Colon (tissue), 2 donors: ENCODE measurements at regions not wholly inside any gene's neighbourhood (a gene's known extent, or its start where the extent isn't known, plus 50 kb on each side); places are given as distances from the start of the nearest gene placed in this dataset.

Source experiments
- FAIRE-seq: peaks from 2 replicates; lab custom pipeline; 2012; peaks lifted over from hg19 to GRCh38; lab: Jason Lieb, UNC
- donor health status: control.
- donor health status: control.

- FAIRE-seq: no peak
These were observed 793.7 kb upstream of the EEF2KMT start for GRCh38 chr16:5891296-5891695.

- no peak for FAIRE-seq
These were observed 787.9 kb upstream of the EEF2KMT start for GRCh38 chr16:5885521-5885920.

DNA sequence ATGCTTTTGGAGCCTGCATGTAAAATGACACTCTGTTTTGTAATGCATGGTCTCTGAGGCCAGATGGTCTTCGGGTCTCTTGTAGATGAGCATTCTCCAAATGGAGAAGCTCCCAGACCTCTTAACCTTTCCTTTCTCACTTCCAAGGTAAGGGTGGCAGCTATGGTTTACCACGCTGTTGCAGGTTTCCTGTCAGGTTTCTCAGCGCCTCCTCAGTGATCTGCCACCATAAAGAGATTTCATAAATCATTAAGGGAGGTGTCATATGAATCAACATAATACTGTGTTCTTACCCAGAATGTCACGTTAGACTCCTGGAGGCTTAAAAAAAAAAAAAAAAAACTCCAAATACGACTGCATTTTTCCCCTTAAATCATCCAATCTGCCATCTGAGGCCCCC is 787.4 kb upstream of the EEF2KMT start:
- no peak for FAIRE-seq

DNA sequence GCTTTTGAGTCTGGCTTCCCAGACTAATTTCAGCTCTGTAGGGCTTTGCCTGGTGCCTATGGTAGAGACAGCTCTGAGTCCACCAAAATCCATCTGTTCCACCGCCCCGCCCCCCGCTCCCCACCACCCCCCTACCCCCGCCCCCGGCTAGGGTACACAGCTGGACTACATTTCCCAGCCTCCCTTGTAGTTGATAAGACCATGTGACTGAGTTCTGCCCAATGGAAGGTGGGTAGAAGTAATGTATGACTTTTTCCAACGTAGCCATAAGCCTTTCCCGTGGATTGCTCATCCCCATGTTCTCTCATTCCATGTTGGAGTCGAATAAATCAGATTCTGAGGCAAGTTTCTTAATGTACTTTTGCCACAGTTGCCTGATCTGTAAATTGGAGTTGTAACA is 786.7 kb upstream of the EEF2KMT start:
- no peak for FAIRE-seq

- no peak for FAIRE-seq
These were observed 784.6 kb upstream of the EEF2KMT start for GRCh38 chr16:5882087-5882640.

GRCh38 chr16:5875416-5875815 is 777.8 kb upstream of the EEF2KMT start:
- no peak for FAIRE-seq

DNA sequence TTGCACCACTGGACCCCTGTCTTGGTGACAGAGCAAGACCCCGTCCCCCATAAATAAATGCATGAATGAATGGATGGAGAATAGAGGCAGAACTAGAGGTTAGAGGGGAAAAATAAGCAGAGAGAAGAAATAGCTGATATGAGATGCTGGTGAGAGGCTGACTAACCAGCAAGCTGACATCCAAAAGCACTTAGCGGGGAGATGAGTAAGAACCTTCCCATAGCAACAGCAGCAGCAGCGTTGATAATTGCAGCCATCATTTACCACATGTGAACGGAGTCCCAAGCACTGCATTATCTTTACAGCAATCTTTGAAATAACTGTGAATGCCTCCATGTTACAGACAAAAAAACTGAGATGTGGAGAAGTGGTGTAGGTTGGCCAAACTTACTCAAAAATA is 777.3 kb upstream of the EEF2KMT start:
- FAIRE-seq: no peak

DNA sequence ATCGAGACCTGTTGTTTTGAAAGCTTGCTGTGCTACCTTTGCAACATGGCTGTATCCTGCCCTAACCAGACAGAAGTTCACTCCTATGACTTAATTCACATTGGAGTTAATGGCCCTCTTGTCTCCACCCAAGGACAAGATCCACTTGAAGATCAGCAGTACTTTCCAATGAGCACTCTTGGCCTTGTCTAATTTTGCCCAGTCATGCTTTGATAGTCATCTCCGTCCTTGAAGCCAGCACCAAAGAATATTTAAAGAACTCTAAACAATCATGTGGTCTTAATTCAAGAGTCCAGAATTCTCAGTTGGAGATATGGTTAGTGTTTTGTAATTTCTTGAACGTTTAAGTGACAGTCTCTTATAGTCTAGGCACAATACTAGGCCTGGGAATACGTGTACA is 775.6 kb upstream of the EEF2KMT start:
- no peak for FAIRE-seq

DNA sequence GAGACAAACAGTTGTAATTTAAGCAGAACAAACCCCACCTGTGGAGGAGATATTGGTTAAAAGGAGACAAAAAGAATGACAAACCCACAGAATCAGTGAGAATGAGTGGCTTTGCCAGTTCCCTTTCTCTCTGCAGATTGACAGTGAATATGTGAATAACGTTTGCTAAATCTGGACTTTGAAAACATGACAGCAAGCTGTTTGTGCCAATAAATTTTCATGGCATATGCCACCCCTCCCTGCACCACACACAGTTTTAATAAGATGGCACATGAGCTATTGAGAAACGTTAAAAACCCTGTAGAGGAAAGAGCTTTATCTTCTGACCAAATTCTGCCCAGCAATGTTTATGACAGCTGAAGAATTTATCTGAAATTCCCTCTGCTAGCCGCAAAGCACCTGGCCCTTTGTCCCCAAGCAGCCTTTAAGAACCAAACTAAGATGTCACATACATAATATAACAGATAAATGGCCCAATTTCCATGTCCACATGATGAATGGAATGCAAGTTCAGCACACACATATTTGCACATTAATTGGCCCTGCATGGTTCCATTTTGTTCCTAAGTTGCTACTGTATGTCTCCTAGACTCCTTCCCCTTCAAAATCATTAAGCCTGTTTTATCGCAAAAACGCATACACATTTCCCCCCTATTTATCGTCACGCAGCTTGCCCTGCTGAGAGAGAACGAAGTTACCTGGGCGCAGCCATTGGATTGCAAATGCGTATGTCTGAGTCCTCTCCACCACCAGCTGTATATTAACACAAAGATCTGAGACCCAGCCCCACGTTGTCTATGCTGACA is 773.5 kb upstream of the EEF2KMT start:
- no peak for FAIRE-seq

- no peak for FAIRE-seq
These were observed 769.7 kb upstream of the EEF2KMT start for GRCh38 chr16:5867250-5867649.

- no peak for FAIRE-seq
These were observed 767.6 kb upstream of the EEF2KMT start for GRCh38 chr16:5865236-5865635.

DNA sequence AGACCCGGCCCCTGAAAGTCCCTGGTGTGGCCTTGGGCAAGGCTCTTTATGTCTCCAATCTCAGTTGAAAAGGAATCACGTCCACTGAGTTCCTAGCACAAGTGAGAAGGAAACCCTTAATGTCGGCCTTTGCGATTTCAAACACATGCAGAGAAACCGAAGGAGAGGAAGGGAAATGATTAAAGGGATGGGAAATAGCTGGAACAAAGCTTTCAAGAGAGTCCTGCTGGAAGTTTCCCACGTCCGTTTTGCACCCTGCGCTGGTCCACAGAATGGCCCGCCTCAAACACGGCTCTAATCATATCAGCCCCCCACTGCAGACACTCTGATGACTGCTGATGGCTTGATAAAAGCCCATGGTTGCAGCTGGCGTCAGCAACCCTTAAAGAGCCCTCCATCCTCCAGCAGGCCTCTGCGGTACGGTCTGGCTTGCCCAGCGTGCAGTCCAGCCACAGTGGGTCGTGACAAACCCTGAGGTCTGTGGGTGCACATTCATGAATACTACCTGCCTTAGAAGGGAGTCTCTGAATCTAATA is 765.5 kb upstream of the EEF2KMT start:
- FAIRE-seq: no peak

- no peak for FAIRE-seq
These were observed 764.7 kb upstream of the EEF2KMT start for GRCh38 chr16:5862103-5862840.

DNA sequence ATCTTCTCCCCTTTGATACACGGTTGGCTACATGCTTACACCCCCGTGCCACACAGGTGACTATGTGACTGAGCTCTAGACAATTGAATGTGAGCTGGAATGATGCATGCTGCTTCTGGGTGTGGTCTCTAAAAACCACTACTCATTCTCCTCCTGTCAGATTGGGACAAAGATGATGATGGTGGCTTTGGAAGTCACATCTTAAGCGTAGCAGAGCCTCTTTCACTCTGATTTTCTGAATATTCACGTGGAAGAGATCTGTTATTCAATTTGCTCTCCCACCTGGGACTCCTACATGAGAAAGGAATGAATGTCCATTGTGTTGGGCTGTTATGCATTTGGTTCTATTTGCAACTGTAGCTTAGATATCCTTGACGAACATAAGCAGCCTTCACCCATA is 763.6 kb upstream of the EEF2KMT start:
- FAIRE-seq: no peak

- FAIRE-seq: no peak
These were observed 760.6 kb upstream of the EEF2KMT start for GRCh38 chr16:5858180-5858579.

GRCh38 chr16:5854027-5854426 is 756.4 kb upstream of the EEF2KMT start:
- FAIRE-seq: no peak

DNA sequence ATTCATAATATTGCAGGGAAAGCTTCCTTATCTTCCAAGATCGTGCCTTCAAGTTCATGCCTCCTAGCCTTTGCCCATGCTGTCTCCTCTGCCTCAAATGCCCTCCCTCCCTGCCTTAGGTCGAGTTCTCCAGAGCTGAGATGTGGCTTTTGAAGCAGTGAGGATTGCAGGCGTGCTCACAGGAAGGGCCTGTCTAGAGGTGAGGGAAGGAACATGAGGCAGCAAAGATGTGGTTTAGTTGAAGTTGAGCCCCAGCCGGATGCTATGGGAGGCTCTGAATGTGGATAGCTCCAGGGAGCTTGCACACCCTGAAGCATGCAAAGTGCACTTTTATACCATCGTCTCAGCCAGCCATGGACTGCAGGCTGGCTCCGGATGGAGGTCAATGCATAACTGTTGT is 754.6 kb upstream of the EEF2KMT start:
- no peak for FAIRE-seq

DNA sequence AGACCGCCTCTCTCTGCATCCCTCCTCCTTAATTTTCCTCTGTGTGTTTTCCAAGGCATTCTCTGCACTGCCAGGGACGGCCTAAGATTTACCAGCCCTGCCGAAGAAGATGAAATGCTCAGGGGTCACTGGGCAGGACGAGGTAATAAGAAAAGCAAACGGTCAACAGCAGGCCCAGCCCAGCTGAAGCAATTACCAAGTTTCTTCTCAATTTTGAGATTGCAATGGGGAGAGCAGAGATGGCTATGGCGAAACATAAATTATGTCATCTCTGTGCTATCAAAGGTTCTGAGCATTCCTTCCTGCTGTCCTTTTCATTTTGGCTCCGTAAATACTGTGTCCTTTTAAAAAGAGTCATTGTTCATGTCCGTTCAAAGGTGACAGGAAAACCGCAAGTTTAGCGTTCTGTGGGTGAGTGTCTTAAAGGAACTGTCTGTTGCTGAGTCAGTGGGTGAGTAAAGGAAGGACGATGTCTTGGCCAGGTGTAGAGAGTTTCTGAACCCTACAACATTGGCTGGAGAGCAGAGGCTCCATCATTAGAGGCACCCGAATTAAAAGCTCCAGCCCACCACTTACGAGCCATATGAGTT is 753.9 kb upstream of the EEF2KMT start:
- no peak for FAIRE-seq

DNA sequence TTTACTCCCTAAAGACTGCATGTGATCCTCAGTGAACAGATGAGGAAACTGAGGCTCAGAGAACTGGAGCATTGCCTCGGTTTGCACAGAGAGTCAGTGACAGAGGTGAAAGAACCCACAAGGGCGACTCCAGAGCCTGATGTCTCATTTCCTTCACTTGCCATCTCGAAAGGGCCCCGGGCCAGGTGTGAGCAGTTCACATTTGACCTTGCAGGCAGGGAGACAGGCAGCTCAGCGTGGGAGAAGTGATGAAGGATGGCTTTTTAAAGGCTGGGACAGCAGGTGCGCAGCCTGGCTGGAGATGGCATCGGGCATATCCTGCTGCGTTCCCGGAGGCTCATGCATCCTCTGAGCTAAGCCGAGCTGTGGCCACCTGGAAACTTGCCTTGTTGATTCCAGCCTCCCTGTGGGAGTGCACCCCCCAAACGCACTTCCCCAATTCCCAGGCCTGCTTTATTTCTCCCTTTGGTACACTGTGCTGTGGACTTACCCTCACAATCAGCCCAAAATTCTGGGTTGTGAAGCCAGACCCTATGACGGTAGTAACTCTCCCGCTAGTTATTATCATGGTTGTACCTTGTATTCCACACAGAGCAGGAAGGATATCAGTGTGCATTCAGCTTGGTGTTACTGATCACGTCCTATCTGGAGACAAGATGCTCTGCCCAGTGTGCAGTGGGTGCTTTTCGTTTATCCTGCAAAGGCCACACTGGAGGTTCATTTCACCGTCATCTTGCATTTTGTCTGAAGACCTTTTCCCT is 753.2 kb upstream of the EEF2KMT start:
- FAIRE-seq: no peak

DNA sequence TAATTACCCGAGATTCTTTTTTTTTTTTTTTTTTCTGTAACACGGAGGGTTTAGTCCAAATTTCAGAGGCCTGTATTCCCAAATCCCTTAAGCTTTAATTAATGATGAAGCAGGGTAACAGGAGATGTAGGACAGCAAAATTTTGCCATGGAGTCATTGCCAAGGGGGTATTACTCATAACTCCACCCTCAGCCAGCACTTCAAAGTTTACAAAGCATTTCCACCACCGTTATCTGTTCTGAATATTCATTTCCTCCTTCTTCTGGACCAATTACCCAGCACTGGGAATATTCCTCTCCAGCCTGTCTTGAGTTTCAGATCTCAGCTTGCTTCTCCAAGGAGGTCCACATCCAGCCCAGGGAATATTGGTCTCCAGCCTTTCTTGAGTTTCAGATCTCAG is 747.5 kb upstream of the EEF2KMT start:
- no peak for FAIRE-seq

DNA sequence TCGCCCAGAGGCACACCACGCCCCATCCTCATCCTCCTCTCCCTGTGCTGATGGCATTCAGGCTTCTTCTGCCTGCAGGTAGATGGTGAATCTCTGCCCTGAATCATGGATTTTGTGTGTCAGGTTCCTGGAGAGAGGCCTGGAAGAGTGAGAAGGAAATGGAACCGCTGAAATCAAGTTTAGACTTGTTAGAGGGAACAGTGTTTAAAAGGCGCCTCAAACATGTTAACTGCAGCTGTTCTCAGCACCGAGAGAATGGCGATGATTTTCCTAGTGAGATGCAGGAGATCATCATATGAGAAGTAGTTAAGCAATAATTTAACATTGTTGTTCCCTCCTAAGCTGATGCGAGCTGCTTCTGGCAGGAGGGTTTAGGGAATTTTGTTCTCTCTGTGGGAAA is 744.4 kb upstream of the EEF2KMT start:
- no peak for FAIRE-seq

DNA sequence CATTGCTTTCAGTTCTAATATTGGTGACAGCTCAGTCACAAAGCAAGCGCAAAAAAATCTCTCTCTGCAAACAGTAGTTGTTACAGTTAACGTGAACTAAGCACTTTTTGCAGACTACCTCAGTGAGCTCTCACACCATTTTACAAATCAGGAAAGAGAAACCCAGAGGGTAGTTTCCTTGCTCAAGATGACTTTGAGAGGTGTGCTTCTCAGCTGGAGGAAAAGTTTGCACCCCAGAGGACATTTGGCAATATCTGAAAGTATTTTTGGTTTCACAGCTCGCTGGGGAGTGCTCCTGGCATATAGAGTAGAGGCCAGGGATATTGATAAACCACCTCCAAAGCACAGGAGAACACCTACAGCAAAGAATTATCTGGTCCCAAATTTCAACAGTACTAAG is 741.1 kb upstream of the EEF2KMT start:
- no peak for FAIRE-seq
